Prostate gland (tissue), 2 donors: ENCODE measurements at regions not wholly inside any gene's neighbourhood (a gene's known extent, or its start where the extent isn't known, plus 50 kb on each side); places are given as distances from the start of the nearest gene placed in this dataset.

Experiments used
- DNase-seq: peaks from one replicate; pipeline ENCODE4 v3.0.0-alpha.2; 2019; ENCODE audit warnings: low spot score
- H3K27ac ChIP-seq, 2 donors: fragments of 200-600 bp; sonication (generic); 2 replicates each; pipeline ENCODE4 v1.5.1; 2017 to 2019
- H3K27me3 ChIP-seq: fragments of 200-600 bp; sonication (generic); replicated peaks from 2 replicates; pipeline ENCODE4 v1.5.1; 2019; ENCODE audit not compliant: insufficient read depth
- H3K36me3 ChIP-seq, 2 donors: fragments of 200-600 bp; sonication (generic); 1 replicate in 1 of 2; 2 replicates in 1 of 2; pipeline versions ENCODE4 v1.5.1 to v1.8.1; 2017 to 2019
- H3K4me1 ChIP-seq: fragments of 200-600 bp; sonication (generic); replicated peaks from 2 replicates; pipeline ENCODE4 v1.5.1; 2019
- H3K4me3 ChIP-seq, 2 donors: fragments of 200-600 bp; sonication (generic); 2 replicates each; pipeline ENCODE4 v1.5.1; 2017 to 2019
- H3K9me3 ChIP-seq: fragments of 200-600 bp; sonication (generic); 2 replicates; pipeline ENCODE4 v1.5.1; 2017
- CTCF ChIP-seq, 4 experiments: fragments of 200-600 bp in 2 of 4; fragments of 450-650 bp in 2 of 4; sonication (generic) in 2 of 4; IDR thresholded peaks; 1 replicate in 3 of 4; 2 replicates in 1 of 4; pipeline ENCODE4 v1.5.1; 2016 to 2019; ENCODE audit warnings: antibody characterized with exemption in 4 of 4, mild to moderate bottlenecking in 2 of 4, moderate library complexity in 2 of 4
- POLR2A ChIP-seq: fragments of 450-650 bp; IDR thresholded peaks from one replicate; pipeline ENCODE4 v1.6.1; 2016; ENCODE audit warnings: antibody characterized with exemption, mild to moderate bottlenecking
- POLR2AphosphoS5 ChIP-seq: sonication (generic); formaldehyde crosslinking; IDR thresholded peaks from one replicate; pipeline ENCODE4 v1.6.1; 2017; ENCODE audit warnings: antibody characterized with exemption
- WGBS: methylation state at CpG from one replicate; pipeline ENCODE4 v1.1.5; 2018; 5-methylcytosine and 5-hydroxymethylcytosine counted together
- intact Hi-C: fragments of 100-400 bp; cut with DNase I; formaldehyde crosslinking; loops from one replicate; pipeline ENCODE4 v1.14.2; 2022

- no peak for TF ChIP-seq POLR2AphosphoS5
- no peak for TF ChIP-seq POLR2A
- TF ChIP-seq CTCF (IDR thresholded peaks at IDR 0.05) = no peak
- Histone ChIP-seq H3K36me3 (no peaks in the 10 kb centered on the region), H3K4me1 (no peaks in the 10 kb centered on the region), H3K27ac (no peak overlapping the region), H3K27me3 (no peaks in the 10 kb centered on the region), H3K9me3 (no peaks in the 10 kb centered on the region), H3K4me3 (no peak overlapping the region)
- intact Hi-C loops = no loop called here
- WGBS = 86% methylated on average over 4 of the region's 4 CpGs
- DNase-seq = no peak
Measured at GRCh38 chr9:104293877-104294276, 199.8 kb downstream of the SMC2 start.

DNA sequence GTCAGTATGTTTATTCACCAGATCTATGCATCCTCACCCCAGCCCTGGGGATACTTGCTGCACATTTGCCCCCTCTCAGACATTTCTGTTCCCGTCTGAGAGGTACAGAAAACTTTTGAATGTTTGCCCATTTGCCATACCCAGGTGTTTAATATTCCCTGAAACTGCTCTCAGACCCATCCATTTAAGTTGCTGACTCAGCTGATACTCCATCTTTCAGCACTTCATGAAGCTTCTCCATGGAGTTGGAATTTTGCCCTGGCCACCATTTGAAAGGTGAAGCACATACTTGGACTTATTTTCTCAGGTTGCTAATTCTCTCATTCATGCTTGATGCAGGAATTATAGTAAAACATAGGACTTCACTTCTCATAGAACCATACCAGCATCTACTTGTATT is 203.9 kb upstream of the OR13F1 start:
- H3K27ac ChIP-seq = no peak overlapping the region
- DNase-seq = no peak

GRCh38 chr9:104301755-104302154 is 202.3 kb upstream of the OR13F1 start:
- TF ChIP-seq CTCF (IDR thresholded peaks at IDR 0.05) (no peak), POLR2A (no peak), POLR2AphosphoS5 (no peak)
- intact Hi-C loops = no loop called here
- H3K36me3 ChIP-seq = no peaks in the 10 kb centered on the region
- no peak overlapping the region for H3K4me3 ChIP-seq
- H3K27me3 ChIP-seq = no peaks in the 10 kb centered on the region
- no peak overlapping the region for H3K27ac ChIP-seq
- H3K9me3 ChIP-seq = no peaks in the 10 kb centered on the region
- H3K4me1 ChIP-seq = no peaks in the 10 kb centered on the region
- no peak for DNase-seq
- 24% methylated on average over 2 of the region's 2 CpGs for WGBS

More for the DNA sequence above, 203.9 kb upstream of the OR13F1 start:
- no peaks in the 10 kb centered on the region for H3K27me3 ChIP-seq
- H3K9me3 ChIP-seq = no peaks in the 10 kb centered on the region
- no peak overlapping the region for H3K4me3 ChIP-seq
- 86% methylated on average over 1 of the region's 1 CpG for WGBS
- no peak for TF ChIP-seq CTCF (IDR thresholded peaks at IDR 0.05)
- TF ChIP-seq POLR2AphosphoS5 = no peak
- no peak for TF ChIP-seq POLR2A
- intact Hi-C loops = no loop called here
- H3K36me3 ChIP-seq = no peaks in the 10 kb centered on the region
- no peaks in the 10 kb centered on the region for H3K4me1 ChIP-seq

DNA sequence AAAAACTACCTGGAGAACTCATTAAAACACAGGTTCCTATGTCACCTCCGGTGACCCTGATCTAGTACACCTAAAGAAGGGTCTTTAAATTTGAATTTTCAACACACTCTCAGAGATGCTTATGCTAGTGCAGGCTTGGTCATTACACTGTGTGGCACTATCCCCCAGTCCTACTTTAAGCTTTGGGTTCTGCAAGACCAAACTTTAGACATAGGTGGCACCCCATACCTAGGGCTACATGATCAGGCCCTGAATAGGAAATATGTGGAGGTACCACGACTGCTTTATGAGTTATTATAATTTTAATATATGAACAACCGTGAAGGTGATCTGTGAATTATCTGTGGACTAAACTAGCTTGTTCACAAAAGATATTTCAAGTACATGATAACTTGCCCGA is 201.3 kb upstream of the OR13F1 start:
- H3K4me3 ChIP-seq = no peak overlapping the region
- 92% methylated on average over 4 of the region's 4 CpGs for WGBS
- H3K36me3 ChIP-seq = no peaks in the 10 kb centered on the region

More for the DNA sequence above, 201.3 kb upstream of the OR13F1 start:
- TF ChIP-seq POLR2AphosphoS5 (no peak), POLR2A (no peak), CTCF (IDR thresholded peaks at IDR 0.05) (no peak)
- Histone ChIP-seq H3K4me1 (no peaks in the 10 kb centered on the region), H3K27me3 (no peaks in the 10 kb centered on the region), H3K27ac (no peak overlapping the region), H3K9me3 (no peaks in the 10 kb centered on the region)
- DNase-seq = no peak
- intact Hi-C loops = no loop called here
